ENCODE measurements at regions not wholly inside any gene's neighbourhood (a gene's known extent, or its start where the extent isn't known, plus 50 kb on each side); places are given as distances from the start of the nearest gene placed in this dataset.

- TF ChIP-seq CTCF (conservative IDR thresholded peaks at IDR 0.05; ENCODE audit: low read depth, low read length) = no peak
- TF ChIP-seq EZH2 (IDR thresholded peaks at IDR 0.05; ENCODE audit: borderline replicate concordance, low read depth, low read length, poor library complexity, severe bottlenecking) = no peak
Observed at GRCh38 chr10:36494371-36494770, 631.0 kb upstream of the ANKRD30A start.

All from A673 (cell line).